DND-41 (cell line): ENCODE measurements at regions not wholly inside any gene's neighbourhood (a gene's known extent, or its start where the extent isn't known, plus 50 kb on each side); places are given as distances from the start of the nearest gene placed in this dataset.

ENCODE experiments used
- EZH2 ChIP-seq: IDR thresholded peaks from 3 replicates; pipeline ENCODE4 v1.6.1; 2012; ENCODE audit warnings: borderline replicate concordance, low read depth, mild to moderate bottlenecking, moderate library complexity, low read length, inconsistent platforms; ENCODE audit not compliant: severe bottlenecking
- TF ChIP-seq, protein P1 (sequence below): IDR thresholded peaks from 2 replicates; pipeline ENCODE4 v1.5.1; 2012; ENCODE audit warnings: borderline replicate concordance, low read length, moderate library complexity, mild to moderate bottlenecking; ENCODE audit not compliant: poor library complexity, severe bottlenecking; ENCODE audit errors: extremely low read depth

DNA sequence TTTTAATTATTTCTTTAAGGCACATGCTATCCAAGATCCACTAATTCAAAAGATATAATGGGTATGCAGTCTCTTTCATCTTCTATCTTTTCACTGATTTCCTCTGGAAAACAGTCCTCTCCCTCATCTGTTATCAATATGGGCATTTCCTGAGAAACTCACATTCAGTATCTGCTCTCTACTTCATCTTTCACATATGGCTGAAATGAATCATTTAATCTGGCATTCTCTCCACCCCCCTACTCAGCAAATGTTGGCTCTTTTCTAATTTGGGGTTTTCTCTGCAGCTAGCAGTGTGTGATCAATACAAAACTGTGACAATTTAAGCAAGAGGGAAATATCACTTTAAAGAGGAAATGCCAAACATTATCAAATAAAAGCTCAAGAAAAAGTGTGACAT, 157.1 kb upstream of the TMTC1 start:
- TF ChIP-seq, protein P1, sequence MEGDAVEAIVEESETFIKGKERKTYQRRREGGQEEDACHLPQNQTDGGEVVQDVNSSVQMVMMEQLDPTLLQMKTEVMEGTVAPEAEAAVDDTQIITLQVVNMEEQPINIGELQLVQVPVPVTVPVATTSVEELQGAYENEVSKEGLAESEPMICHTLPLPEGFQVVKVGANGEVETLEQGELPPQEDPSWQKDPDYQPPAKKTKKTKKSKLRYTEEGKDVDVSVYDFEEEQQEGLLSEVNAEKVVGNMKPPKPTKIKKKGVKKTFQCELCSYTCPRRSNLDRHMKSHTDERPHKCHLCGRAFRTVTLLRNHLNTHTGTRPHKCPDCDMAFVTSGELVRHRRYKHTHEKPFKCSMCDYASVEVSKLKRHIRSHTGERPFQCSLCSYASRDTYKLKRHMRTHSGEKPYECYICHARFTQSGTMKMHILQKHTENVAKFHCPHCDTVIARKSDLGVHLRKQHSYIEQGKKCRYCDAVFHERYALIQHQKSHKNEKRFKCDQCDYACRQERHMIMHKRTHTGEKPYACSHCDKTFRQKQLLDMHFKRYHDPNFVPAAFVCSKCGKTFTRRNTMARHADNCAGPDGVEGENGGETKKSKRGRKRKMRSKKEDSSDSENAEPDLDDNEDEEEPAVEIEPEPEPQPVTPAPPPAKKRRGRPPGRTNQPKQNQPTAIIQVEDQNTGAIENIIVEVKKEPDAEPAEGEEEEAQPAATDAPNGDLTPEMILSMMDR, result no peak
- TF ChIP-seq EZH2, result no peak
